ENCODE measurements at regions not wholly inside any gene's neighbourhood (a gene's known extent, or its start where the extent isn't known, plus 50 kb on each side); places are given as distances from the start of the nearest gene placed in this dataset.

GRCh38 chrX:35557916-35558315 is 240.2 kb upstream of the MAGEB16 start:
- DNase-seq (ENCODE audit: low read depth, low spot score) (no peak), ATAC-seq (no peak)
- Histone ChIP-seq H3K27ac (ENCODE audit: low read length) (no peak overlapping the region), H3K9me3 (ENCODE audit: control insufficient read depth, insufficient read depth, low read depth, low read length) (no peaks in the 10 kb centered on the region), H3K36me3 (ENCODE audit: control insufficient read depth, insufficient read depth, low read length) (no peaks in the 10 kb centered on the region), H3K4me3 (ENCODE audit: low read depth in 2 of 2, low read length in 2 of 2) (no peak overlapping the region), H3K4me1 (ENCODE audit: control insufficient read depth, insufficient read depth, low read length) (no peaks in the 10 kb centered on the region), H3K27me3 (ENCODE audit: control insufficient read depth, insufficient read depth, low read length) (no peaks in the 10 kb centered on the region)
- TF ChIP-seq REST (IDR thresholded peaks at IDR 0.05; ENCODE audit: insufficient read depth in 1 of 2, low read depth in 2 of 2, low read length in 1 of 2) (no peak), TCF7L2 (IDR thresholded peaks at IDR 0.05; ENCODE audit: low read depth, low read length) (no peak), POLR2AphosphoS5 (IDR thresholded peaks at IDR 0.05; ENCODE audit: low read depth, low read length) (no peak), SIN3A (IDR thresholded peaks at IDR 0.05; ENCODE audit: borderline replicate concordance, insufficient read depth, low read depth, low read length) (no peak)
- TF ChIP-seq, protein P1, sequence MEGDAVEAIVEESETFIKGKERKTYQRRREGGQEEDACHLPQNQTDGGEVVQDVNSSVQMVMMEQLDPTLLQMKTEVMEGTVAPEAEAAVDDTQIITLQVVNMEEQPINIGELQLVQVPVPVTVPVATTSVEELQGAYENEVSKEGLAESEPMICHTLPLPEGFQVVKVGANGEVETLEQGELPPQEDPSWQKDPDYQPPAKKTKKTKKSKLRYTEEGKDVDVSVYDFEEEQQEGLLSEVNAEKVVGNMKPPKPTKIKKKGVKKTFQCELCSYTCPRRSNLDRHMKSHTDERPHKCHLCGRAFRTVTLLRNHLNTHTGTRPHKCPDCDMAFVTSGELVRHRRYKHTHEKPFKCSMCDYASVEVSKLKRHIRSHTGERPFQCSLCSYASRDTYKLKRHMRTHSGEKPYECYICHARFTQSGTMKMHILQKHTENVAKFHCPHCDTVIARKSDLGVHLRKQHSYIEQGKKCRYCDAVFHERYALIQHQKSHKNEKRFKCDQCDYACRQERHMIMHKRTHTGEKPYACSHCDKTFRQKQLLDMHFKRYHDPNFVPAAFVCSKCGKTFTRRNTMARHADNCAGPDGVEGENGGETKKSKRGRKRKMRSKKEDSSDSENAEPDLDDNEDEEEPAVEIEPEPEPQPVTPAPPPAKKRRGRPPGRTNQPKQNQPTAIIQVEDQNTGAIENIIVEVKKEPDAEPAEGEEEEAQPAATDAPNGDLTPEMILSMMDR (IDR thresholded peaks at IDR 0.05) = no peak
- intact Hi-C loops (cut with micrococcal nuclease; ENCODE audit: unreplicated experiment) (no loop called here), in situ Hi-C loops (cut with HindIII; ENCODE audit: low pct_unique_long_range_greater_than_20kb, low sequenced_read_pairs) (no loop called here)
- CTCF ChIA-PET = no interaction called here
- POLR2A ChIA-PET = no interaction called here
- no TSS peak for BruUV-seq (replicated peaks)

- H3K4me1 ChIP-seq (ENCODE audit: control insufficient read depth, insufficient read depth, low read length) = no peaks in the 10 kb centered on the region
- no peak overlapping the region for H3K27ac ChIP-seq (ENCODE audit: low read length)
- H3K36me3 ChIP-seq (ENCODE audit: control insufficient read depth, insufficient read depth, low read length) = no peaks in the 10 kb centered on the region
- DNase-seq (ENCODE audit: low read depth, low spot score) (no peak), ATAC-seq (no peak)
- in situ Hi-C loops (cut with HindIII; ENCODE audit: low pct_unique_long_range_greater_than_20kb, low sequenced_read_pairs) = no loop called here
- H3K4me3 ChIP-seq (ENCODE audit: low read depth in 2 of 2, low read length in 2 of 2) = no peak overlapping the region
- no TSS peak for BruUV-seq (replicated peaks)
- TF ChIP-seq POLR2AphosphoS5 (IDR thresholded peaks at IDR 0.05; ENCODE audit: low read depth, low read length) = no peak
- no peak for TF ChIP-seq REST (IDR thresholded peaks at IDR 0.05; ENCODE audit: insufficient read depth in 1 of 2, low read depth in 2 of 2, low read length in 1 of 2)
- no peak for TF ChIP-seq SIN3A (IDR thresholded peaks at IDR 0.05; ENCODE audit: borderline replicate concordance, insufficient read depth, low read depth, low read length)
- TF ChIP-seq, protein P1 (IDR thresholded peaks at IDR 0.05) = no peak
- no peak for TF ChIP-seq TCF7L2 (IDR thresholded peaks at IDR 0.05; ENCODE audit: low read depth, low read length)
- CTCF ChIA-PET = no interaction called here
- POLR2A ChIA-PET = no interaction called here
- intact Hi-C loops (cut with micrococcal nuclease; ENCODE audit: unreplicated experiment) = no loop called here
- no peaks in the 10 kb centered on the region for H3K27me3 ChIP-seq (ENCODE audit: control insufficient read depth, insufficient read depth, low read length)
- H3K9me3 ChIP-seq (ENCODE audit: control insufficient read depth, insufficient read depth, low read depth, low read length) = no peaks in the 10 kb centered on the region
Observed at GRCh38 chrX:35561985-35562384, 236.2 kb upstream of the MAGEB16 start.

All from Panc1 (cell line).